ENCODE measurements at regions not wholly inside any gene's neighbourhood (a gene's known extent, or its start where the extent isn't known, plus 50 kb on each side); places are given as distances from the start of the nearest gene placed in this dataset.

- intact Hi-C loops (cut with micrococcal nuclease): no loop called here
Observed at GRCh38 chr2:12558519-12558918, 158.2 kb upstream of the TRIB2 start.

More at GRCh38 chr2:12558519-12558918, 158.2 kb upstream of the TRIB2 start:
- Histone ChIP-seq H3K4me3 (replicated peaks in 1 of 2; ENCODE audit: low read depth in 1 of 2, low read length in 2 of 2) (no peak overlapping the region), H3K27ac (ENCODE audit: low read depth, low read length) (no peak overlapping the region), H3K4me2 (ENCODE audit: low read length) (no peak overlapping the region), H3K9me2 (ENCODE audit: insufficient read depth) (no peaks in the 10 kb centered on the region), H3K79me2 (ENCODE audit: insufficient read depth, low read length) (no peaks in the 10 kb centered on the region), H3K27me3 (ENCODE audit: insufficient read depth, low read length) (no peaks in the 10 kb centered on the region), H2AFZ (ENCODE audit: low read depth, low read length, poor library complexity, severe bottlenecking) (no peak overlapping the region), H4K20me1 (ENCODE audit: insufficient read depth) (no peaks in the 10 kb centered on the region), H3K9me3 (ENCODE audit: control insufficient read depth in 1 of 2, insufficient read depth in 1 of 2, low read depth in 1 of 2, low read length in 2 of 2) (no peaks in the 10 kb centered on the region), H3K9ac (ENCODE audit: low read length) (no peak overlapping the region), H3K4me1 (ENCODE audit: control insufficient read depth in 1 of 2, insufficient read depth in 2 of 2, low read length in 2 of 2) (peaks cover 4% of the 10 kb centered on the region in 2 experiments; a peak in 3 of 4 replicates), H3K36me3 (ENCODE audit: control insufficient read depth in 1 of 2, insufficient read depth in 2 of 2, low read length in 2 of 2) (no peaks in the 10 kb centered on the region)
- ChIA-PET RAD21 (ENCODE audit: low non-redundant PET in 1 of 2, low total read pairs in 2 of 2, uncharacterized antibody in 2 of 2, unreplicated experiment in 2 of 2) (no interaction called here), POLR2A (no interaction called here), CTCF (no interaction called here)
- no peak for DNase-seq (ENCODE audit: low read depth, low spot score)
- no peak for ATAC-seq
- BruUV-seq (replicated peaks): no TSS peak
- TF ChIP-seq CTCF (IDR thresholded peaks at IDR 0.05 in 2 of 3, conservative IDR thresholded peaks at IDR 0.05 in 1 of 3; ENCODE audit: borderline replicate concordance in 1 of 3, insufficient read depth in 1 of 3, low read depth in 2 of 3, low read length in 2 of 3): no peak
- TF ChIP-seq ELF1 (IDR thresholded peaks at IDR 0.05; ENCODE audit: borderline replicate concordance, low read depth): no peak
- no peak for TF ChIP-seq ZBTB33 (IDR thresholded peaks at IDR 0.05; ENCODE audit: extremely low read depth, insufficient replicate concordance, low read length)
- TF ChIP-seq JUND (IDR thresholded peaks at IDR 0.05): no peak
- no peak for TF ChIP-seq ZNF274 (IDR thresholded peaks at IDR 0.05; ENCODE audit: low read depth, low read length)
